HepG2 (cell line): ENCODE measurements at regions not wholly inside any gene's neighbourhood (a gene's known extent, or its start where the extent isn't known, plus 50 kb on each side); places are given as distances from the start of the nearest gene placed in this dataset.

Experiments used
- SIX4 ChIP-seq: sonication (generic); formaldehyde crosslinking; IDR thresholded peaks from 2 replicates; pipeline ENCODE4 v1.4.0; 2020; ENCODE audit warnings: missing genetic modification reagents
- ZNF317 ChIP-seq: sonication (generic); formaldehyde crosslinking; IDR thresholded peaks from 2 replicates; pipeline ENCODE4 v1.5.0; 2020; ENCODE audit warnings: mild to moderate bottlenecking, missing genetic modification reagents

- TF ChIP-seq ZNF317 (CRISPR knock-in tag), result no peak
- no peak for TF ChIP-seq SIX4 (CRISPR knock-in tag)
Measured at GRCh38 chr2:89841476-89841840, 1150.0 kb downstream of the RPIA start.
